ENCODE measurements at regions not wholly inside any gene's neighbourhood (a gene's known extent, or its start where the extent isn't known, plus 50 kb on each side); places are given as distances from the start of the nearest gene placed in this dataset.

DNA sequence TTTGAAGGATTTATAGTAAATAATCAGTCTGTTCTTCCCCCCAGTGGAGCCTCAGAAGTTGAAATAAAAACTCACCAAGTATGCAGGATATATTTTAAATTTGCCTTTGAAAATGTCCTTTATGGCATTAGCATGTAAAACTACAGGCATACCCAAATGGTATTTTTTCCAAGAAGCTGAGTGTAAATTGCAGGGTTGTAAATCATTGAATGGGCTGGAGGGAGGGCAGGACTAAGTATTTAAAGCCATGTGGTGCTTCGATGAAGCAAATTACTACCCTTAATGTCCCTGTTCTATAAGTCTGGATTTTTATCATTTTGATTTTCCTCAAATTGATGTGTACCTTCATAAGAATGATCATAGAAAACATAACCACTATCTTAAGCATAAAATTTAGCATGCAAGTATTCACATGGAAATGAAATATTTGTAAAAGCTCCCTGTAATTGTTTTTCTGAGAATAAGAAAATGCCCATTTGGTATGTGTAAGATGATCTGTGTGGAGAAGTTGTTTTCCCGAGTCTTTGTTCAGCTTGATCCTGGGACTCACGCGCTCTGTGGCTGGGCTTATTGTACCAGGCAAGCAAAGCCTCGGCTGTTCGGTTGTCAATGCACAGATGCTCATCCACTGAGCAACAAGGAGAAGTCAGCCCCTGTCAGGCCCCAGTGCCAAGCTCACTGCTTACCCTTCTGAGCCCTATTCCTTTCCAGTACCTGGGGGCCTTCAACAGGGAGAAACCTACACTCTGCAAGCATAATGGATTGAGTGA is 66.7 kb downstream of the CD164 start:
- peak; percentile 11 to 76 (median 25) for DNase-seq

DNA sequence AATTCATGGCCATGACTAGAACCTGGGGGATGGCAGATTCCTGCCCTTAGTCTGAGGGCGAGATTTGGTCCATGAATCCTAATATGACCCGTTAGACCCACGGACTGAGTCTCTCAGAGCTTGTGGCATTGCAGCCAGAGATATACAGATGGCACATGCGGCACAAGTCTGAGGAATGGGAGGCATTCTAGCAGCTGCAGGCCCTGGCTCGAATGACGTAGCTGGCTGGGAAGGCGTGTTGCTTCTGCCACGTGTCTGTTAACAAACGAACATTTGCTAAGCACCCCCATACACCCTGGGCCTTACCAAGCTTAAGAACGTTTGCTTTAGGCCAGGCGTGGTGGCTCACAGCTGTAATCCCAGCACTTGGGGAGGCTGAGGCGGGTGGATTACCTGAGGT is 68.0 kb downstream of the CD164 start:
- no peak for DNase-seq

- no peak for DNase-seq
Observed at GRCh38 chr6:109313139-109313538, 69.1 kb downstream of the CD164 start.

DNA sequence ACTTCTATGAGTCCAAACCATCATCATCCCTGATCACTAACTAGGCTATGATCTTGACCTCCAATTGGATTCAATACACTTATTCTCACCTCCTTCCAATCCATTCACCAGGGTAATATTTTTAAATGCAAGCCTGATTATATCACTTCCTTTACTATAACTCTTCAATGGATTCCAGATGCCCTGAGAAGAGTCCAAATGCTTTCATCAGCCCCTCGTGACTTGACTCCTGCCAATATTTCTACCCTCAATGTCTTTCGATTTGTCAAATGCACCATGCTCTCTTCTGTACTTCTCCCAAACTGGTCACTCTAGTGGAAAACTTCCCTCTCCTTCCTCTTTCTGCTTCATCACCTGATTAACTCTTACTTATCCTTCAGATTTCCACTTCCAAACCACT is 70.8 kb downstream of the CD164 start:
- DNase-seq: no peak

GRCh38 chr6:109309917-109310316 is 72.3 kb downstream of the CD164 start:
- DNase-seq: no peak

GRCh38 chr6:109308018-109308492 is 74.2 kb downstream of the CD164 start:
- no peak for DNase-seq

DNA sequence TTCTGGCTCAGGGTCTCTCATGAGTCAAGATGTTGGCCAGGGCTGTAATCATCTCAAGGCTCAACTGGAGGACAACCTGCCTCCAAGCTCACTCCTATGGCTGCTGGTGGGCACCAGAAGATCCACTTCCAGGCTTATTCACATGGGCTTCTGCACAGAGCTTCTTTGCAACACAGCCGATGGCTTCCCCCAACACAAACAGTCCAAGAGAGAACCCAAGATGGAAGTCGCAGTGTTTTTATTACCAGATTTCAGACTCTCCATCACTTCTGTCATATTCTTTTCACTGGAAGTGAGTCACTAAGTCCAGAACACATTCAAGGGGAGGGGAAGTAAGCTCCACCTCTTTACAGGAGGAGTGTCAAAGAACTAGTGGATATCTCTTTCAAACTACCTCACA is 75.5 kb downstream of the CD164 start:
- no peak for DNase-seq

DNA sequence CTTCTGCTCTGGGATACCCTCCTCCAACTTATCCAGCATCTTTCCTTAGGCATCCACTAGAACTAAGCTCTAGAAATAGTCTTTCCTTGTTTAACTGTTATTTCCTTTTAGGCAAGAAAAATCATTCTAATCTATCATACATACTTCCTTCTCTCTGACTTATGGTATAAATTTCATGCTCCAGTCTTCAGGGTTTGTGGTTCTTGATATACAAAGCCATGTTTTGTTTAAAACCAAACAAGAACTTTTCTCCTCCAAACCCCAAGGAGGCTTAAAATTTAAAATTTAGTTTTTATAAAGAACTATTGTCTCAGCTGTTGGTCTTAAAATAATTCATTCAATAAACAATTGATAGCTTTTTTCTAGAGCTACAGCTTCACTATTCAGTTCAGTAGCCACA is 77.2 kb downstream of the CD164 start:
- no peak for DNase-seq

DNA sequence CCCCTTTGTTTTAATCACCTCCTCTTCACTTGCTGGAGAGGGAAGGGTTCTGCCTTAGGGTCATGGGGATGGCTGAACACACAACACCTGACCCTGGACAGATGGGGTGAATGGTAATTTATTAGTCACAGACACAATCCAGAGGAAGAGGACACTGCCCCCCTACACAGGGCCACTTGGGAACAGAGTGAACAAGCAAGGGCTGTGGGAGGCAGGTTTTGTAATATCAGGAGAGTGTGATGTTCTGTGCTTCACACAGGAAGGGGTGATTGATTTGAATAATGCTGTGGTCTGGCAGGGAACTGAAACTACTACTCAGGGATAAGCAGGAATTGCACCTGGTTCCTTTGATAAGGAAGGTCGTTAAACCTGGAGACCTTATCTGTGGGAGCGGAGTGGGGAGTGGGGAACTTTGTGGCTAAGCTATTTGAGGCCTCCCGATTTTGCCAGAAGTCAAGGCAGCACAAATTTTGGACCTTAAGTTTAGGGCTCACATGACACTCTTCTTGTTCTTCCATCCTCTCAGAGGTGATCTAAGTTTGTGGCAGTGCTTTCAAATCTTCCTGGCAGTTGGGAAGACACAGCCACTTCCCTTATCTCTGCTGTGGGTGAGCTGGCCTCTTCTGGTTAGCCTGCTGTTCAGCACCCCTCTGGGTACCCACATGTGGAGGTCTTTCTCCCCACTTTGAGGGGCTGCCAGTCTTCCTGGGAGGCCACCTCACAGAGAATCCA is 77.8 kb downstream of the CD164 start:
- peak in 1 of 3 experiments; percentile 7 for DNase-seq

DNA sequence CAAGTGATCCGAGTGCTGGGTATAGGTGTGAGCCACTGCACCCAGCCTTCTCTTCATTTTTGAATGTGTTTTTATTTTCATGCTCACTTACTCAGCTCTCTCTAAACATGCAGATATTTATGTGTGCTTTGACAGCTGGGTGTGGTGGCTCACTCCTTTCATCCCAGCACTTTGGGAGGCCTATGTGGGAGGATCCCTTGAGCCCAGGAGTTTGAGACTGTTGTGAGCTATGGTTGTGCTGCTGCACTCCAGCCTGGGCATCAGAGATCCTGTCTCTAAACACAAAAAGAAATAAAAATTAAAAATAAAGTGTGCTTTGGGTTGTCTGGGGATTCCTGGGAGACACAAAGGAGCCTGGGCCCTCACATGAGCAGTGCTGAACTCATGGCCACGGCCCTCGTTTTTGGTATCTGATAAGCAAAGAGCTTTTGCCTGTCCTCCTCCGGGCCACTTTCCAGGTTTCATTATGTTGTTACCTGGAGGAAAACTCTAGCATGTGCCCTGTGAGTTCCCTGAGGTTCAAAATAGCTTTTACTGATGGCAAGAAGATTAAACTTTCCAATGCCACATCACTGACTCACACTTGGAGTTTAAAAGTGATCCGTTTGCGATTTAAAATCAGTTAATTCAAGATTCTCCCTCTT is 78.5 kb downstream of the CD164 start:
- no peak for DNase-seq

DNA sequence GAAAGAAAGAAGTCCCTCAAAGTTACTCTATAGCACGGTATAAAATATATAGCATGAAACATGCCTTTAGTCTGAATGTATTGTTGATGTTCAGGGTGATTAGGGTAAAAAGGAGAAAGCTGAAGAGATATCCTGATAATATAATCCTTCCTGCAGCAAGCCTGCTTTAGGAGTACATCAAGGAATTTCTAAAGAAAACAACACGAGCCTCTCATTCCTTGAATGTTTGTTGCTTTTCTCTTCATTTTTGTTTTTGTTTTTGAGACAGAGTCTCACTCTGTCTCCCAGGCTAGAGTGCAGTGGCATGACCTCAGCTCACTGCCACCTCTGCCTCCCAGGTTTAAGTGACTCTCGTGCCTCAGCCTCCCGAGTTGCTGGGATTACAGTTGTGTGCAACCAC is 79.1 kb downstream of the CD164 start:
- no peak for DNase-seq

- DNase-seq: no peak
Observed at GRCh38 chr6:109302176-109302575, 80.1 kb downstream of the CD164 start.

GRCh38 chr6:109301418-109301817 is 80.8 kb downstream of the CD164 start:
- DNase-seq: no peak

DNA sequence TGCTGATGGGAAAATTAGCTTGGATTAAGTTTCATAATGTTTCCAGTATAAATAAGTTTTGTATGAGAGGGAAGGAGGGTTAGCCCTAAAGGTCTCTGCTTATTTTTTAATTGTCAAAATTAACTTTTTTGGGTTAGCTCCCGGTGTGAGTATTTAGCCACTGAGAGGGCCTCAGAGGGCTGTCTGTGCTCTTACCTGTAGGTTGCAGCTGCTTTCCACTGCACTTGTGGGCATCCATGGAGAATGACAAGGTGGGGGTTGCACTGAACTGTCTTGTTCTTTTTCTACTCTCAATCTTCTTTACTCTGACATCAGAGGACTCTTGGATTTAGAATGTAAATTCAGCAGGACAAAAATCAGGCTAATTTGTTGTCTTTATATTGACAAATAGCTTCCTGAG is 81.4 kb downstream of the CD164 start:
- peak; percentile 19 to 86 (median 37) for DNase-seq

DNA sequence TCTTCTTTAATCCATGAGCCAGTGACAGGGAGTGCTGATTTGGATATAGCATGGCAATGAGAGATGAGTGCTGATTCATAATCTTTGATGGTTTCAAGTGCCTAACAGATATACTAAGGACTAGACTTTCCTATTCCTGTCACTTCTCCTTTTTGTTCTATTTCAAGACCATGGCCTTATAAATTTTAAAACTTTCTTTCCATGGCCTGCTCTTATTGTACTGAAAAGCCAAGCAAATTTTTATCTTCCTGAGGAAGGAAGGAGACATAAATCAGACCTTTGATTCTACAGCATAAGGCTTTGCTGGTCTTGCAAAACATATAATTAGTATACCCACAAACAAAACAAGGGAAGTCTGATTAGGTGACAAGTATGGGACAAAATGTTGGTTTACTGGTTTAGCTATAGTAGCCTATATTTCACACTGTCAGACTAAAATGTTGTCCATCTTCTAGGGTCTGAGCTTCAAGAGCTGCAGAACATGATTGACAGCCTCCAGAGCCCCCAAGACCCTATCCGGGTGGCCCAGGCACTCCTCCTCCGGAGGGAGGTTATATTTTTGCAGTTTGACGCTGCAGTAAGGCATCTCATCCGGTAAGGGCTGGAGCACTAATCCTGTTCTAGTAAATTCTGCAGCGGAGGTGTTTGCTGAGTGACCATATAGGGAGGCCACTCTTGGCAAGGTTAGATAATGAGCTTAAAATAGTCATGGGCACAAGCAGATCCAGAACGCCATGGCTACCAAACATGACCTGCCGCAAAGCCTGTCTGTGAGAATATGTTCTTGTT is 82.3 kb downstream of the CD164 start:
- DNase-seq: peak in 2 of 3 experiments; percentile 43 to 86

GRCh38 chr6:109299265-109299607 is 83.0 kb downstream of the CD164 start:
- DNase-seq: no peak

DNA sequence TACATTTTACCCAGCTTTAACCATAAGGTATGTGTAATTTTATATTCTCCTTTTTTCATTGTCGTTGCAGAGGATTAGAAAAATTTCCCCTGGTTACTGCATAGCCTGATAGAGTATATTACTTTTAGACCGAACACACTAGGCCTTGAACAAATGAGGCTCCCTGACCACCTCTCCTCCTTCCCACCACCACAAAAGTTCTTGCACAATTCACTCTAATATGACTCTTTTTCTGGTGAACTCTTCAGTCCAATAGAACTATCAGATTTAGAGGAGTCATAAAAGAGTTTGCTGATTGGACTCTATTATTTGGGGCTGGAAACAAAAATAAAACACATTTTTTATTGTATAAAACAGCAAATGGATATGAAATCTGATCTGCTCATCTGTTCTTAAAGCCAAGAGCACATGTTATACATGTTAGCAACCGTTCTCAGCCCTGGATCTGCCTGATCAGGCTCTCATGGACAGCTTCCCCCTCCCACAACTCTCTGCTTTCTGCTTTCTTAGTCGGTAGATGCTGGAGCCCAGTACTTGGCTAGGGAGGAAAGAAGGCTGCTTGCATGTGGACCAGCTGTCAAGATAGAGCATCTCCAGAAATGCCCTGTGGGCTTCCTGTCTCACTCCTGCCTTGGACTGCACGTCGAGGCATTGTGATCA is 83.5 kb downstream of the CD164 start:
- peak in 1 of 3 experiments; percentile 5 for DNase-seq

- peak in 1 of 3 experiments; percentile 13 for DNase-seq
Observed at GRCh38 chr6:109297406-109298110, 84.7 kb downstream of the CD164 start.

DNA sequence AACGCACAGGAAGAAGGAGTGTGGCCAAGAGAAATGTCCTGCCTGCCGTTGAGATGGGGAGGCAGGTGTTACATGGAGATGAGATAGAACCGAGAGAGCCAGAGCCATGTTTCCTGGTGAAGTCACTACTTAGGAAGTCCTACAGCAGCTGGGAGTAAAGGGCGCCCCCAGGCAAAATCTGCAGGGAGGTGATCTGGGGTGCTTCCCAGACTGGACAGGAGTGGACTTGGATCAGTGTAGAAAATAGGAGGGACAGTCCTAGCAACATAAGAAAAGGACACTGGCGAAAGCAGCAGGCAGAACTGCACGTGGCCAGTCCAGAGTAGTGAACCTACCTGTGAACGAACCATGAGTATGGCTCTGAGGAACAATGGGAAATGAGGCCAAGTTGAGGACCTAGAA is 85.3 kb downstream of the CD164 start:
- DNase-seq: peak in 1 of 3 experiments; percentile 83

DNA sequence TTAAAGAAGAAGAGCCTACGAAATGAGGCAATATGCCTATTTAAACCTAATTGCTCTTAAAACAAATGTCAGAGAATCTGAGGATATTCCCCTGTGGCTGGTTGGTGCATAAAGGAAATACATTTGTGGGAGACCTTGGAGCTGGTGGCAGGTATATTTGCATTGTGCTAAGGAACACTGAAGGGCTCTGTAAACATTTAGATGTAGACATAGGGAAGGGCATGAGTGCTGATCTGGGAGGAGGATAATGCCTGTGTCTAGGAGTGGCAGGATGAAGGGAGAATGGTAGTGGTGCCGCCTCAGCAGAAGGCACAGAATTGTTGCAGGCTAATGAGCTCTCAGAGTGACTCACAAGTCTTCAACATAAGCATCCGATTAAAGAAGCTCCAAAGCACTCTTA is 85.8 kb downstream of the CD164 start:
- peak; percentile 69 to 92 (median 91) for DNase-seq

- DNase-seq: peak in 1 of 3 experiments; percentile 35
Observed at GRCh38 chr6:109295774-109296156, 86.5 kb downstream of the CD164 start.

All from NCI-H1417 (cell line).